ENCODE measurements at regions not wholly inside any gene's neighbourhood (a gene's known extent, or its start where the extent isn't known, plus 50 kb on each side); places are given as distances from the start of the nearest gene placed in this dataset.

GRCh38 chr1:99207216-99207615 is 57.1 kb upstream of the PLPPR4 start:
- TF ChIP-seq, protein P1, sequence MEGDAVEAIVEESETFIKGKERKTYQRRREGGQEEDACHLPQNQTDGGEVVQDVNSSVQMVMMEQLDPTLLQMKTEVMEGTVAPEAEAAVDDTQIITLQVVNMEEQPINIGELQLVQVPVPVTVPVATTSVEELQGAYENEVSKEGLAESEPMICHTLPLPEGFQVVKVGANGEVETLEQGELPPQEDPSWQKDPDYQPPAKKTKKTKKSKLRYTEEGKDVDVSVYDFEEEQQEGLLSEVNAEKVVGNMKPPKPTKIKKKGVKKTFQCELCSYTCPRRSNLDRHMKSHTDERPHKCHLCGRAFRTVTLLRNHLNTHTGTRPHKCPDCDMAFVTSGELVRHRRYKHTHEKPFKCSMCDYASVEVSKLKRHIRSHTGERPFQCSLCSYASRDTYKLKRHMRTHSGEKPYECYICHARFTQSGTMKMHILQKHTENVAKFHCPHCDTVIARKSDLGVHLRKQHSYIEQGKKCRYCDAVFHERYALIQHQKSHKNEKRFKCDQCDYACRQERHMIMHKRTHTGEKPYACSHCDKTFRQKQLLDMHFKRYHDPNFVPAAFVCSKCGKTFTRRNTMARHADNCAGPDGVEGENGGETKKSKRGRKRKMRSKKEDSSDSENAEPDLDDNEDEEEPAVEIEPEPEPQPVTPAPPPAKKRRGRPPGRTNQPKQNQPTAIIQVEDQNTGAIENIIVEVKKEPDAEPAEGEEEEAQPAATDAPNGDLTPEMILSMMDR (IDR thresholded peaks at IDR 0.05; ENCODE audit: insufficient read depth, missing control alignments) = no peak
- DNase-seq (ENCODE audit: insufficient read length, low spot score) = no peak
- FAIRE-seq = no peak
